Large intestine (tissue), 3 donors: ENCODE measurements at regions not wholly inside any gene's neighbourhood (a gene's known extent, or its start where the extent isn't known, plus 50 kb on each side); places are given as distances from the start of the nearest gene placed in this dataset.

Source experiments
- DNase-seq, 2 donors: peaks; one replicate each; pipeline versions ENCODE4 v3.0.0 to v3.0.0-alpha.2; 2013
- H3K27ac ChIP-seq: one replicate; pipeline ENCODE4 v1.5.1; 2013; ENCODE audit warnings: low read length
- H3K27me3 ChIP-seq: 2 replicates; pipeline ENCODE4 v1.6.1; 2013; ENCODE audit warnings: low read length; ENCODE audit not compliant: control insufficient read depth, insufficient read depth
- H3K36me3 ChIP-seq: 2 replicates; pipeline ENCODE4 v1.6.1; 2013; ENCODE audit warnings: low read length; ENCODE audit not compliant: control insufficient read depth, insufficient read depth
- H3K4me1 ChIP-seq: one replicate; pipeline ENCODE4 v1.6.1; 2013; ENCODE audit warnings: low read length; ENCODE audit not compliant: control insufficient read depth, insufficient read depth
- H3K4me3 ChIP-seq: one replicate; pipeline ENCODE4 v1.5.1; 2013; ENCODE audit warnings: low read length
- H3K9me3 ChIP-seq: one replicate; pipeline ENCODE4 v1.6.1; 2013; ENCODE audit warnings: mild to moderate bottlenecking, low read depth, low read length, moderate library complexity; ENCODE audit not compliant: control insufficient read depth
- WGBS: methylation state at CpG from one replicate; pipeline ENCODE4 v1.1.5; 2013; ENCODE audit warnings: low lambda C conversion rate; ENCODE audit not compliant: insufficient coverage; 5-methylcytosine and 5-hydroxymethylcytosine counted together

- Histone ChIP-seq H3K36me3 (no peaks in the 10 kb centered on the region), H3K27me3 (no peaks in the 10 kb centered on the region), H3K4me3 (no peak overlapping the region), H3K4me1 (no peaks in the 10 kb centered on the region), H3K27ac (no peak overlapping the region), H3K9me3 (no peaks in the 10 kb centered on the region)
- WGBS: 80% methylated on average over 1 of the region's 1 CpG
- no peak for DNase-seq
These were observed 121.7 kb upstream of the PTPRK start for GRCh38 chr6:128642132-128642531.

DNA sequence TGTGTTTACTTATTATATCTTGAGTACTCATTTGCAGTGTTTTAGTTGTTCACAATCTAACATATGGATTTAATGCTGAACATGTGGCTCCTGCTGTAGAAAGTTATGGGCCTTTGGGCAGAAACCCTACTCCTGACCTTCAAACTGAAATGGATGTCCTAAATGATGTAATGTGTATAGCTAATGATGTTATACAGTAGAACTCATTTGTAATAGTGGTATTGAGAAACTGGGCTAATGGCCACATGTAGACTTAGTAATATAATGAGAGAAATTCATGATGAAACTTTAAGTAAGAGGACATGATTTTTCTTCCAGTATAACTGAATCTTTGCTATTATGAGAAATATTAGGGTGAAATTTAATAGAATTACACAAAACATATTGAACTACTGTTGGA lies 121.3 kb upstream of the PTPRK start:
- no peaks in the 10 kb centered on the region for H3K4me1 ChIP-seq
- DNase-seq: no peak
- no peaks in the 10 kb centered on the region for H3K9me3 ChIP-seq
- H3K36me3 ChIP-seq: no peaks in the 10 kb centered on the region
- H3K27me3 ChIP-seq: no peaks in the 10 kb centered on the region
- H3K27ac ChIP-seq: no peak overlapping the region
- no peak overlapping the region for H3K4me3 ChIP-seq

DNA sequence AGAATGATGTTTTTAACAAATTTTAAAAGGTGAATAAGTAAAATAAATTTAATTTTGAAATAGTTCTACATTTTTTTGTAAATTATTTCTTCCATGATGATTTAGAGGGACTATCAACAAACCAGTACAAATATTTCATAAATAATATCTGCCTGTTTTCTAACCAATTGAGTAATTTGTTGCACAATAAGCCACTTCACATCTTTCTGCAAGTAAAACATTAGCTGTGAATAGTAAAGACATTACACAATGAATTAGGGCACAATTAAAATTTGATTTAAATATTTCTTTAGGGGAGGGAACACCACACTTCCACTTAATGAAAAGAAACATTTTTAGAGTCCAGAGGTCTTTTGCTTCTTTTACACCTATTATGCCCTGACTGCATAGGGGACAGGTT lies 118.4 kb upstream of the PTPRK start:
- H3K9me3 ChIP-seq: no peaks in the 10 kb centered on the region

DNA sequence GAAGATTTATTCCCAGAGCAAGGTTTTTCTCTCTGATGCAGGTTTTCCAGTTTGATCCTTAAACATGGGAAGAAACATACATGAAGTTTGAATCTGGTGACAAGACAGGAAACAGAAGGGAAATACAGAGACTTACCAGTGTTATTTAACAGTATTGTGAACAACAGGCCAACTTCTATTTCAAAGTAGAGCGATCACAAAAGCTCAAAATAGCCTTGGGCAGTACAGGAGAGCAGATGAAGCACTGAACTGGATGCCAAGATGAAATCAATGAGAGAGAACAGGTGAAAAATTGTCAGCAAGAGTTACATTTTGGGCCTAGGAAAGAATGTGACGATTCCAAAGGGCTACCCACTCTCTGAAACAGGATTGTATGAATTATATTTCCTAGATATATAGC lies 114.8 kb upstream of the PTPRK start:
- Histone ChIP-seq H3K27me3 (no peaks in the 10 kb centered on the region), H3K9me3 (no peaks in the 10 kb centered on the region), H3K27ac (no peak overlapping the region), H3K4me3 (no peak overlapping the region), H3K36me3 (no peaks in the 10 kb centered on the region), H3K4me1 (no peaks in the 10 kb centered on the region)
- 83% methylated on average over 1 of the region's 2 CpGs for WGBS
- no peak for DNase-seq

More for the DNA sequence above, 118.4 kb upstream of the PTPRK start:
- H3K4me1 ChIP-seq: no peaks in the 10 kb centered on the region
- H3K27ac ChIP-seq: no peak overlapping the region
- H3K36me3 ChIP-seq: no peaks in the 10 kb centered on the region
- no peak overlapping the region for H3K4me3 ChIP-seq
- DNase-seq: no peak
- H3K27me3 ChIP-seq: no peaks in the 10 kb centered on the region

DNA sequence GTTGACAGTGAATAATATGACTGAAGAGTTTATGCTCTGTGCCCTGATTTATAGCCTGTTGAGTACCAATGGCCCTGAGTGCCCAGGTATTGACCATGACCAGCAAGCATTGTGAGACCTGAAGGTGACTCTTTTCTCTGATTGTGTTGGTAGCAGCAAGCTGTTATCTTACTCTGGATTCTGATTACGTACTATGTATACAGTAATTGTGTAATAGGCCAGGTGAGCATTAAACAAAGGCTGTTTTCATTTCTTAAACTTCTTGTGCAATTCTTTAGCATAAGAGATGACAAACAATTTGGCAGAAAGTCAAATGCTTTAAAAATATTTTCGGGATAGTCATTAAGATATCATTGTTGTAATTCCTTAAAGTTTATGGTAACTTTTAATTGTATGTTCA lies 111.7 kb upstream of the PTPRK start:
- Histone ChIP-seq H3K27ac (no peak overlapping the region), H3K27me3 (no peaks in the 10 kb centered on the region), H3K4me3 (no peak overlapping the region), H3K9me3 (no peaks in the 10 kb centered on the region), H3K36me3 (no peaks in the 10 kb centered on the region), H3K4me1 (no peaks in the 10 kb centered on the region)
- peak; percentile 2 to 32 for DNase-seq
- 60% methylated on average over 1 of the region's 2 CpGs for WGBS

DNA sequence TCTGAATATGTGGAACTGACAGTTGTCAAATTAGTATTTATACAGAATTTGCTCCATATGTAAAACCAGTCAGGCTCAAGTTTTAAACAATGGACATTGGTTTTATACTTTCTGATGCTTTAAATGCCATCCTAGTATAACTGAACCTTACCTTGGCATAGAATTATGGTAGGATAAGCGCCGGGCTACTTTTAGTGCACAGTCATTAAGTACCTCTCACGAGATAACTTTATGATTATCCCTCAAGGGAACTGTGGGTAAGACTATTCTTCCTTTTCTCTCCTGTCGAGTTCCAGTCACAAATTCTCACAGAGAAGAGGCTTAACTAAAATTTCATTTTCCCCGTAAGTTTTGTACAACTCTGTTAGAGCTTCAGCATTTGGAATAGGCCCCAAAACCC lies 110.6 kb upstream of the PTPRK start:
- Histone ChIP-seq H3K27me3 (no peaks in the 10 kb centered on the region), H3K36me3 (no peaks in the 10 kb centered on the region), H3K9me3 (no peaks in the 10 kb centered on the region), H3K27ac (no peak overlapping the region), H3K4me1 (no peaks in the 10 kb centered on the region), H3K4me3 (no peak overlapping the region)
- WGBS: 100% methylated on average over 1 of the region's 5 CpGs
- no peak for DNase-seq

GRCh38 chr6:128630213-128630612 lies 109.8 kb upstream of the PTPRK start:
- Histone ChIP-seq H3K4me1 (no peaks in the 10 kb centered on the region), H3K36me3 (no peaks in the 10 kb centered on the region), H3K27ac (no peak overlapping the region), H3K4me3 (no peak overlapping the region), H3K27me3 (no peaks in the 10 kb centered on the region), H3K9me3 (no peaks in the 10 kb centered on the region)
- no CpG with 5 or more reads among the region's 3 CpGs for WGBS
- DNase-seq: peak in 1 of 2 donors; percentile 2

DNA sequence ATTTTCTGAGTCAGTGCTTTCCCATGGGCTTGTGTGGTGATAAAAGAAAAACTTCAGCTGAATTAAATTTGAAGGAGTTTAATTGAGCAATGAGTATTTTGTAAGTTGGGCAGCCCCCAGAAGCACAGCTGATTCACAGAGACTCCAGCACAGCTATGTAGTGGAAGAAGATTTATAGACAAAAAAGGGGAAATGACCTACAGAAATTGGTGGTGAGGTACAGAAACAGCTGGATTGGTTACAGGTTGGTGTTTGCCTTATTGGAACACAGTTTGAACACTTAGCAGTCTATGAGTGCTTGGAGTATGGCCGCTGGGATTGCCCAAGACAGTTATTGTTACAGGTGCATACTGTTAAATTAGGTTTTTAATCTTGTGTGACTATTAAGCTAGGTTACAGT lies 96.9 kb upstream of the PTPRK start:
- no CpG with 5 or more reads among the region's 1 CpG for WGBS
- Histone ChIP-seq H3K4me1 (no peaks in the 10 kb centered on the region), H3K9me3 (no peaks in the 10 kb centered on the region), H3K4me3 (no peak overlapping the region), H3K27ac (no peak overlapping the region), H3K27me3 (no peaks in the 10 kb centered on the region), H3K36me3 (no peaks in the 10 kb centered on the region)
- no peak for DNase-seq

DNA sequence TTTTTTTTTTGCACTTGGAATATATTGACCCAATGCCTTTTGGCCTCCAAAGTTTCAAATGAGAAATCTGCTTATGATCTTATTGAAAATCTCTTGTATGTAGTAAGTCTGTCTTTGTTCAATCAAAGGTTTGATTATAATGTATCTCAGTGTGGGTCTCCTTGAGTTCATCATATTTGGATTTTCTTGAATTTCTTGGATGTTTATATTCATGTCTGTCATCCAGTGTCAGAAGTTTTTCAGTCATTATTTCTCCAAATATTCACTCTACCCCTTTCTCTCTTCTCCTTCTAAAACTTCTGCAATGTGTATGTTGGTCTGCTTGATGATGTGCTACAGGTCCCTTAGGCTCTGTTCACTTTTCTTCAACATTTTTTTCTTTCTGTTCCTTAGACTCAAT lies 95.9 kb upstream of the PTPRK start:
- Histone ChIP-seq H3K4me3 (no peak overlapping the region), H3K27ac (no peak overlapping the region), H3K9me3 (no peaks in the 10 kb centered on the region), H3K4me1 (no peaks in the 10 kb centered on the region), H3K36me3 (no peaks in the 10 kb centered on the region), H3K27me3 (no peaks in the 10 kb centered on the region)
- no peak for DNase-seq

DNA sequence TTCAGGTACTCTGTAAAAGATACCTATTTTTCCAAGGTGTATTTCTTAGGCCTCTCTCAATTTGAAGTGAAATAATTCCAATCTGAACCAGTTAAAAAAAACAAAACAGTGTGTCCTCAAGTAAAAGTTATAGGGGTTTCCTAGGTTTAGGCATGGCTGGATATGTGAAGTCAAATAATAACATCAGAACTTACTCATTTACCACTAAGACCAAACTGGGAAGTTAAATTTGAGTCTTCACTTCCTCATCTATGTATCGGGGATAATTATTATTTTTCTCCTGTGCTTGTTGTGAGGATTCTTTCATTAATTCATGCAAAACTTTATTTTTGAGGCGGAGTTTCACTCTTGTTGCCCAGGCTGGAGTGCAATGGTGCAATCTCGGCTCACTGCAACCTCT lies 86.2 kb upstream of the PTPRK start:
- Histone ChIP-seq H3K27ac (no peak overlapping the region), H3K9me3 (peaks cover 3% of the 10 kb centered on the region), H3K36me3 (no peaks in the 10 kb centered on the region), H3K4me1 (no peaks in the 10 kb centered on the region), H3K27me3 (no peaks in the 10 kb centered on the region), H3K4me3 (no peak overlapping the region)
- DNase-seq: no peak
- WGBS: no CpG with 5 or more reads among the region's 3 CpGs

DNA sequence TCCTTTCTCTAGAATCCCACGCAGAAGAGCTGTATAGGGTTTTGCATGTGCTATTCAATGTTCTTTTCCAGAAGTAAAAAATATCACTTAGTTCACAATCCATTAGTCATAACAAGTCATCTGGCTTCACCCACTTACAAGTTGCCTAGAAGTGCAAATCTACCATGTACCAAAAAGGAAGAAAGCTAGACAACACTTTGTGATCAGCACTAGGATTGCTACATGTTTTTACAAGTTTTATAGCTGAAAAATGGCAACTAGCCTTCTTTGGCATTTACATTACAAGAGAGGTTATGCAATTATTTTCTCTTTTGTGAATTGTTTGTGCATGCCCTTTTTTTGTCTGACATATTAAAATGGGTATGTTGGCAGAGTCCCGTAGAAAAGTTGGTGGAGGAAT lies 85.6 kb upstream of the PTPRK start:
- no peak overlapping the region for H3K27ac ChIP-seq
- no peaks in the 10 kb centered on the region for H3K27me3 ChIP-seq
- no peak overlapping the region for H3K4me3 ChIP-seq
- peaks cover 3% of the 10 kb centered on the region for H3K9me3 ChIP-seq
- WGBS: no CpG with 5 or more reads among the region's 2 CpGs
- no peak for DNase-seq
- no peaks in the 10 kb centered on the region for H3K4me1 ChIP-seq
- no peaks in the 10 kb centered on the region for H3K36me3 ChIP-seq
